ENCODE measurements at regions not wholly inside any gene's neighbourhood (a gene's known extent, or its start where the extent isn't known, plus 50 kb on each side); places are given as distances from the start of the nearest gene placed in this dataset.

DNA sequence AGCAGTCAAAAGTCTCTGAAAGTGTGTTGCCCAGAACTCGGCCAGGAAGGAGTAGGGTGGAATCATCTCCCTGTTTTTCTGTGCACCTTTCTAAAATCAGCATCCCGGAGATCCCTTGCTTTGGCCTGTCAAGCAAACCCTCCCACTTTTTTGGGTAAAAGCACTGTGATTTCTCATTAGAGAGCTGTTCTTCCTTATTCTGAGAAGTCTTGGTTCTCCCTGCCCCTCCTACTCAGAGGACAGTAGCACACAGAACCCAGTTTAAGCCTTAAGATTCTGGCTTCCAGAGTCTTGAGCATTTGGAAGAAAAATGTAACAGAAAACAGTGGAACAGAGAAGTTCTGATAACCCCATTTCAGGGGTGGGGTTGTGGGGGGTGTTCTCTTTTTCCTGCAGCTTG is 52.6 kb upstream of the KATNAL1 start:
- no peak for DNase-seq (ENCODE audit: extremely low read depth, low read depth)

DNA sequence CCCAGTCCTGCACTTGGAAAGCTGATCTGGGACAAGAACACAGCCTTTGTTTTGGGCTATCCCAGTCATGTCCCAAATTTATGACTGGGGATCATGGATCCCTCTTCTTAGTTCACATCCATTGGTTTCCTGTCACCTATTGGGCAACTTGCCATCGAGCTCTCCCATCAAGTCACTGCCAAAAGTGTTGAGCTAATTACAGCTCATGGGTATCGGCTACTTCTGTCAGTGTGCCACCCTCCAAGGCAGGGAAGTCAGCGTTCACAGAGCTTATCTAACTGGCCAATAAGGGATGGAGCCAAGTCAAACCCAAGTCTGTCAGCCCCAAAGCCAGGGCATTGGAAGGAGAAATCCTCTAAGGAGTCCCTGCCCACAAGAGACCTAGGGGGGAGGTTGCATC is 53.2 kb upstream of the KATNAL1 start:
- DNase-seq (ENCODE audit: extremely low read depth, low read depth) = no peak

GRCh38 chr13:30362005-30362788 is 54.8 kb upstream of the KATNAL1 start:
- no peak for DNase-seq (ENCODE audit: extremely low read depth, low read depth)

DNA sequence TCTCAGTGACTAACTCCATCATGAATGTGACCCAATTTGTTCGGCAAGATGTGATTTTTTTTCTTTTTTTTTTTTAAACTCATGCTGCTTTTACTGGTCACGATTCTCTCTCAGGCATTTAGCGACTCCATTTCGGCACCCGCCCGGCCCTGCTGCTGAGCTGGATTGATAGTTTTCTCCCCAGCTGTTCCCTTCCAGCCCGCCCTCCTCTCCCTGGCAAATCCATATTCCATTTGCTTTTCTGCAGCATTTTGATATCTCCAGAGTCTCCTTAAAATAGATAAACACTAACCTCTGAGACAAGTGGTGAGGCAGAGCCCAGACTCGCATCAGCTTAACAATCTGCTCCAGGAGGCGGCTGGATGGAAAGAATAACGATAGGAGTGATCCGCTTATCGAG is 55.5 kb upstream of the KATNAL1 start:
- no peak for DNase-seq (ENCODE audit: extremely low read depth, low read depth)

DNA sequence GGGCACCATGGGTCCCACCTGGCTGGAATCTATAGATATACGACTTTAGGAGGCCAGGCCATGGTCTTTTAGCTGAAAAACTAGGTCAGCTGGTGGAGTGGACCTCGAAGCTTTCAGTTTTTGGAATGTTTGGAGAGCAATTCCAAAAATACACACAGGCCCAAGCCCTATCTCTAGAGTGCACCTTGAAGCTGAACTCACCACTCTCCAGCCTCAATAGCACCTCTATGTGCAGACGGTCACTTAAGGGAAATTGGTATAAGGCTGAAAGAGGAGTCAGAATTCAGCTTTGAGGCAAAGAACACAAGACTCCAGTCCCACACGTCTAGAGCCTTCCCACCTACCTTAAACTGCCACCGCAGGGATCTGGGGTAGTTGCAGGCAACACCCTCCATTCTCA is 56.4 kb upstream of the KATNAL1 start:
- DNase-seq (ENCODE audit: extremely low read depth, low read depth) = no peak

DNA sequence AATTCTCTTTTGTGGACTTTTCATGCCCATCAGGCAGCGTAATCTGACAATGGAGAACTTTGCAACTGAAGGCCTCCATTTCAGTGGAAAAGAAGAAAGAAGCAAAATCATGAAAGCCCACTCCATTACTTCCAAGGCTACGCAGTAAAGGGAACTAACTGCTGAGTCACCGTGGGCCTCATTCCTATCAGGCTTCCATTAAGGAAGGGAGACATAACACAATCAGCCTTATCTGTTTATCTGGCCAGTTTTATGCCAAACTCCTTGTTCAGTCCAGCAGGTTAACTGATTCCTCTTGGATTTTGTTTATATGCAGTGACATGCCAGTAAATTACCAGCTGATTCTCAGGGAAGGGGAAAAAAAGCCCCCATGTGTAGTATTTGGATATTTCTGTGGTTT is 56.8 kb upstream of the KATNAL1 start:
- DNase-seq (ENCODE audit: extremely low read depth, low read depth) = peak; percentile 8

- no peak for DNase-seq (ENCODE audit: extremely low read depth, low read depth)
Observed at GRCh38 chr13:30364876-30365275, 57.4 kb upstream of the UBE2L5 start.

DNA sequence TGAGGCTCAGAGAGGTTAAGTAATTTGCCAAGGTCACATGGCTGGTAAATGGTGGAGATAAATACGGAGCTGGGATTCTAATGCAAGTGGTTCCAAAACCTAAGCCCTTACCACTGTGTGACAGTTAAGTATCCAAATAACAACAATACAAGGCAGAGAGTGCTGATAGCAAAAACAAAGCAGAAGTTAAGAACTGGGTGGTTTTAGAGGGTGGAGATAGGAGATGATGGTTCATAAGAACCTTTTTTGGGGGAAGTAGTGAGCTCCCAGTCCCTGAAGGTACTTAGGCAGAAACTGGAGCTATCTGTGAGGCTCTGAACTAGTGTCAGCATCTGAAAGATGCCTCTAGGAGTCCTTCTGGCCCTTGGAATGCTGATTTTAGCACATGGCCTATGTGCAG is 56.2 kb upstream of the UBE2L5 start:
- no peak for DNase-seq (ENCODE audit: extremely low read depth, low read depth)

GRCh38 chr13:30367296-30367695 is 55.0 kb upstream of the UBE2L5 start:
- no peak for DNase-seq (ENCODE audit: extremely low read depth, low read depth)

DNA sequence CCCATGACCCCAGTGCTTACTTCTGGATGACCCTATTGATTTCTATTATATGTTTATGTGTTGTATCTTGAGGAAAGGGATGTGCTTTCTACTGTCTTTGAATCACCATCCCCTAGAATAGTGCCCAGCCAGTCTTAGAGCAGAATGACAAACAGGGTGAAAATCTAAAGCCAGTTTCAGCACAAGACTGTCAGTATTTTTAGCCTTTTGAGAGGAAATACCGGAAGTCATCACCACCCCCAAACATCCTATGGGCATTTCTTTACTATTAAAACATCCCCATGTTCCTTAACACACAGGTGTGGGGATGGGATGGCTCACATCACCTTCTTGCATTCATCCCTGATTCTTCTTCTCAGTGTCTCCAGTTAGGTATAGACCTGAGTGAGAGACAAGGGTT is 52.1 kb upstream of the UBE2L5 start:
- no peak for DNase-seq (ENCODE audit: extremely low read depth, low read depth)

DNA sequence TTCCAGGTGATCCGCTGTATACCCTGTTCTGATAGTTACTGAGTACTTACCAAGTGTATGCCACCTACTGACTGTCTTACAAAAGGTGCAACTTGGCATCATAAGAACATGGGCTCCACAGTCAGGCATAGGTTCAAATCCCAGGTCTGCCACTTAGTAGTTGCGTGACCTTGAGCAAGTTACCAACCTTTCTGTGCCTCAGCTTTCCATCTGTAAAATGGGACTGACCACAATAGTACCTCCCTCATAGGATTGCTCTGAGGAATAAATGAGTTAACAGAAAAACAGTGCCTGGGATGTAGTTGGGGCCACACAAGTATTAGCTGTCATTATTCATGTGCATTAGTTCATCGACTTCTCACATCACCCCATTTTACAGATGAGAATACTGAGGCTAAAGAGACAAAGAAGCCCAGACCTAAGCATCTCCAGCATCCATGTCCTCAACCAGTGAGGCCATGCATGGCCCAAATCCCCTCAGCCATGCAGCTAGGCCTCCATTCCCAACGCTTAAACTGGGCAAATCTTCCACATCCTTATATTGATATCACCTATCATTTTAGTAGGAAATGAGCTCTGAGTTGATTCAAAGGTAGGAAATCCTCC is 51.3 kb upstream of the UBE2L5 start:
- DNase-seq (ENCODE audit: extremely low read depth, low read depth) = no peak

GRCh38 chr13:30371649-30372265 is 50.5 kb upstream of the UBE2L5 start:
- no peak for DNase-seq (ENCODE audit: extremely low read depth, low read depth)
